GM23338 (cell line): ENCODE measurements at regions not wholly inside any gene's neighbourhood (a gene's known extent, or its start where the extent isn't known, plus 50 kb on each side); places are given as distances from the start of the nearest gene placed in this dataset.

Source experiments
- ATAC-seq: fragments of 200-7000 bp; cut with Tn5 transposase; 3 replicates; pipeline ENCODE4 v1.9.1; 2020
- DNase-seq: peaks from one replicate; pipeline ENCODE4 v3.0.0-alpha.2; 2015; ENCODE audit warnings: low spot score
- H2AFZ ChIP-seq: fragments of 200-600 bp; sonication (generic); 2 replicates; pipeline ENCODE4 v1.8.0; 2016; ENCODE audit warnings: antibody characterized with exemption, mild to moderate bottlenecking, moderate library complexity
- H3F3A ChIP-seq: fragments of 200-600 bp; sonication (generic); replicated peaks from 2 replicates; pipeline ENCODE4 v1.8.0; 2017; ENCODE audit warnings: antibody characterized with exemption, mixed run types, low read depth
- H3K27ac ChIP-seq: fragments of 200-600 bp; sonication (generic); 2 replicates; pipeline ENCODE4 v1.6.1; 2016; ENCODE audit warnings: low read depth
- H3K27me3 ChIP-seq: fragments of 200-600 bp; sonication (generic); 2 replicates; pipeline ENCODE4 v1.8.0; 2016; ENCODE audit warnings: mild to moderate bottlenecking, mixed run types, moderate library complexity; ENCODE audit not compliant: insufficient read depth
- H3K36me3 ChIP-seq: fragments of 200-600 bp; sonication (generic); 2 replicates; pipeline ENCODE4 v1.8.0; 2016; ENCODE audit warnings: mild to moderate bottlenecking; ENCODE audit not compliant: insufficient read depth
- H3K4me1 ChIP-seq: fragments of 200-600 bp; sonication (generic); 2 replicates; pipeline ENCODE4 v1.8.0; 2016; ENCODE audit warnings: mild to moderate bottlenecking, moderate library complexity; ENCODE audit not compliant: insufficient read depth
- H3K4me2 ChIP-seq: fragments of 200-600 bp; sonication (generic); 2 replicates; pipeline ENCODE4 v1.7.1; 2017; ENCODE audit warnings: mixed run types
- H3K4me3 ChIP-seq: fragments of 200-600 bp; sonication (generic); 2 replicates; pipeline ENCODE4 v1.6.1; 2016; ENCODE audit warnings: mixed run types
- H3K79me2 ChIP-seq: fragments of 200-600 bp; sonication (generic); replicated peaks from 2 replicates; pipeline ENCODE4 v1.8.0; 2017; ENCODE audit warnings: mild to moderate bottlenecking; ENCODE audit not compliant: insufficient read depth
- H3K9me2 ChIP-seq: fragments of 200-600 bp; sonication (generic); 2 replicates; pipeline ENCODE4 v1.8.0; 2017; ENCODE audit not compliant: insufficient read depth
- H4K20me1 ChIP-seq: fragments of 200-600 bp; sonication (generic); replicated peaks from 2 replicates; pipeline ENCODE4 v1.8.0; 2017; ENCODE audit warnings: mild to moderate bottlenecking; ENCODE audit not compliant: insufficient read depth
- H3K27ac Mint-ChIP-seq: 2 replicates; pipeline ENCODE4 v1.8.0; 2020; ENCODE audit warnings: inconsistent platforms, mild to moderate bottlenecking, moderate library complexity, mixed read lengths
- H3K27me3 Mint-ChIP-seq: 3 replicates; pipeline ENCODE4 v1.8.0; 2022; ENCODE audit warnings: low read depth, mild to moderate bottlenecking, moderate library complexity, mixed read lengths, inconsistent platforms; ENCODE audit not compliant: insufficient read depth, poor library complexity
- H3K36me3 Mint-ChIP-seq: 3 replicates; pipeline ENCODE4 v1.8.0; 2021; ENCODE audit warnings: low read depth, mild to moderate bottlenecking, inconsistent platforms, moderate library complexity, mixed read lengths
- H3K4me1 Mint-ChIP-seq: 3 replicates; pipeline ENCODE4 v1.8.0; 2020; ENCODE audit warnings: mild to moderate bottlenecking, inconsistent platforms, mixed read lengths
- H3K4me3 Mint-ChIP-seq: 3 replicates; pipeline ENCODE4 v1.8.0; 2021; ENCODE audit warnings: moderate library complexity, mild to moderate bottlenecking, inconsistent platforms, mixed read lengths
- H3K9me3 Mint-ChIP-seq: 3 replicates; pipeline ENCODE4 v1.8.0; 2020; ENCODE audit warnings: moderate library complexity, mild to moderate bottlenecking, inconsistent platforms, mixed read lengths
- CREB1 ChIP-seq: fragments of 250-450 bp; sonication (Bioruptor Pico); IDR thresholded peaks from 2 replicates; pipeline ENCODE4 v1.5.0; 2020; ENCODE audit warnings: low read depth, mild to moderate bottlenecking, moderate library complexity
- ETS1 ChIP-seq: IDR thresholded peaks from 2 replicates; pipeline ENCODE4 v1.6.1; 2016; ENCODE audit warnings: antibody characterized with exemption
- EZH2 ChIP-seq: fragments of 200-600 bp; sonication (generic); IDR thresholded peaks from one replicate; pipeline ENCODE4 v1.8.0; 2017; ENCODE audit warnings: antibody characterized with exemption, mild to moderate bottlenecking, low read depth; ENCODE audit not compliant: unreplicated experiment
- EZH2phosphoT487 ChIP-seq: fragments of 200-600 bp; sonication (generic); IDR thresholded peaks from one replicate; pipeline ENCODE4 v1.8.1; 2018; ENCODE audit warnings: antibody characterized with exemption; ENCODE audit not compliant: unreplicated experiment
- JUNB ChIP-seq: IDR thresholded peaks from one replicate; pipeline ENCODE4 v1.6.1; 2016; ENCODE audit warnings: antibody characterized with exemption; ENCODE audit not compliant: unreplicated experiment
- NANOG ChIP-seq: IDR thresholded peaks from 2 replicates; pipeline ENCODE4 v1.6.1; 2016; ENCODE audit warnings: antibody characterized with exemption, borderline replicate concordance
- POLR2AphosphoS5 ChIP-seq: IDR thresholded peaks from 2 replicates; pipeline ENCODE4 v1.6.1; 2016; ENCODE audit warnings: antibody characterized with exemption, low read depth
- REST ChIP-seq: IDR thresholded peaks from one replicate; pipeline ENCODE4 v1.6.1; 2018; ENCODE audit warnings: antibody characterized with exemption; ENCODE audit not compliant: unreplicated experiment
- STAT1 ChIP-seq: IDR thresholded peaks from one replicate; pipeline ENCODE4 v1.6.1; 2016; ENCODE audit warnings: antibody characterized with exemption; ENCODE audit not compliant: unreplicated experiment
- ZNF114 ChIP-seq: fragments of 250-450 bp; sonication (Bioruptor Pico); IDR thresholded peaks from 2 replicates; pipeline ENCODE4 v1.5.0; 2020; ENCODE audit warnings: mild to moderate bottlenecking, moderate library complexity
- ZNF331 ChIP-seq: fragments of 250-450 bp; sonication (Bioruptor Pico); IDR thresholded peaks from 2 replicates; pipeline ENCODE4 v1.5.0; 2020; ENCODE audit warnings: low read depth, mild to moderate bottlenecking, moderate library complexity
- ZNF462 ChIP-seq: fragments of 250-450 bp; sonication (Bioruptor Pico); IDR thresholded peaks from 2 replicates; pipeline ENCODE4 v1.5.0; 2020; ENCODE audit warnings: mild to moderate bottlenecking, moderate library complexity
- TF ChIP-seq, protein P1 (sequence below), 2 experiments: fragments of 200-600 bp in 1 of 2; sonication (generic) in 1 of 2; conservative IDR thresholded peaks; 2 replicates each; pipeline versions ENCODE4 v1.5.1 to v1.6.1; 2016 to 2017; ENCODE audit warnings: antibody characterized with exemption in 2 of 2, low read depth in 2 of 2, mild to moderate bottlenecking in 2 of 2, moderate library complexity in 1 of 2

- Mint-ChIP-seq H3K36me3 (no peaks in the 10 kb centered on the region), H3K4me1 (no peaks in the 10 kb centered on the region), H3K4me3 (no peak overlapping the region), H3K9me3 (no peaks in the 10 kb centered on the region), H3K27me3 (no peaks in the 10 kb centered on the region), H3K27ac (no peak overlapping the region)
- Histone ChIP-seq H3K36me3 (no peaks in the 10 kb centered on the region), H3K4me2 (no peak overlapping the region), H4K20me1 (no peaks in the 10 kb centered on the region), H3F3A (no peaks in the 10 kb centered on the region), H3K27me3 (no peaks in the 10 kb centered on the region), H2AFZ (no peak overlapping the region), H3K79me2 (no peaks in the 10 kb centered on the region), H3K4me3 (no peak overlapping the region), H3K9me2 (no peaks in the 10 kb centered on the region), H3K27ac (no peak overlapping the region), H3K4me1 (no peaks in the 10 kb centered on the region)
- TF ChIP-seq JUNB, result no peak
- no peak for TF ChIP-seq NANOG
- TF ChIP-seq ZNF462, result no peak
- TF ChIP-seq ZNF114 (CRISPR knock-in tag), result no peak
- no peak for TF ChIP-seq REST
- TF ChIP-seq POLR2AphosphoS5, result no peak
- no peak for TF ChIP-seq EZH2phosphoT487
- TF ChIP-seq, protein P1, sequence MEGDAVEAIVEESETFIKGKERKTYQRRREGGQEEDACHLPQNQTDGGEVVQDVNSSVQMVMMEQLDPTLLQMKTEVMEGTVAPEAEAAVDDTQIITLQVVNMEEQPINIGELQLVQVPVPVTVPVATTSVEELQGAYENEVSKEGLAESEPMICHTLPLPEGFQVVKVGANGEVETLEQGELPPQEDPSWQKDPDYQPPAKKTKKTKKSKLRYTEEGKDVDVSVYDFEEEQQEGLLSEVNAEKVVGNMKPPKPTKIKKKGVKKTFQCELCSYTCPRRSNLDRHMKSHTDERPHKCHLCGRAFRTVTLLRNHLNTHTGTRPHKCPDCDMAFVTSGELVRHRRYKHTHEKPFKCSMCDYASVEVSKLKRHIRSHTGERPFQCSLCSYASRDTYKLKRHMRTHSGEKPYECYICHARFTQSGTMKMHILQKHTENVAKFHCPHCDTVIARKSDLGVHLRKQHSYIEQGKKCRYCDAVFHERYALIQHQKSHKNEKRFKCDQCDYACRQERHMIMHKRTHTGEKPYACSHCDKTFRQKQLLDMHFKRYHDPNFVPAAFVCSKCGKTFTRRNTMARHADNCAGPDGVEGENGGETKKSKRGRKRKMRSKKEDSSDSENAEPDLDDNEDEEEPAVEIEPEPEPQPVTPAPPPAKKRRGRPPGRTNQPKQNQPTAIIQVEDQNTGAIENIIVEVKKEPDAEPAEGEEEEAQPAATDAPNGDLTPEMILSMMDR (conservative IDR thresholded peaks at IDR 0.05; ENCODE audit: low read depth in 2 of 2), result no peak
- TF ChIP-seq ETS1, result no peak
- TF ChIP-seq EZH2, result no peak
- TF ChIP-seq STAT1, result no peak
- no peak for TF ChIP-seq CREB1 (CRISPR knock-in tag)
- no peak for TF ChIP-seq ZNF331 (CRISPR knock-in tag)
- DNase-seq (no peak), ATAC-seq (no peak)
These were observed 630.2 kb downstream of the HDGFL1 start for GRCh38 chr6:23199541-23199940.
